Mesodermal cell (in vitro differentiated cells): ENCODE measurements at regions not wholly inside any gene's neighbourhood (a gene's known extent, or its start where the extent isn't known, plus 50 kb on each side); places are given as distances from the start of the nearest gene placed in this dataset.

Experiments
- H3K27ac ChIP-seq: 2 replicates; pipeline ENCODE4 v1.7.0; 2013; ENCODE audit warnings: mild to moderate bottlenecking, low read depth, low read length, moderate library complexity; ENCODE audit not compliant: severe bottlenecking
- H3K36me3 ChIP-seq: 2 replicates; pipeline ENCODE4 v1.7.1; 2013; ENCODE audit warnings: mild to moderate bottlenecking, low read length, moderate library complexity; ENCODE audit not compliant: control insufficient read depth, insufficient read depth
- H3K4me1 ChIP-seq: one replicate; pipeline ENCODE4 v1.7.1; 2013; ENCODE audit warnings: mild to moderate bottlenecking, low read length; ENCODE audit not compliant: insufficient read depth, control insufficient read depth, poor library complexity, severe bottlenecking
- H3K4me3 ChIP-seq: 2 replicates; pipeline ENCODE4 v1.7.0; 2013; ENCODE audit warnings: low read length, control low read depth, mild to moderate bottlenecking; ENCODE audit not compliant: insufficient read depth, poor library complexity, severe bottlenecking; ENCODE audit errors: extremely low read depth
- H3K9me3 ChIP-seq: 2 replicates; pipeline ENCODE4 v1.7.1; 2013; ENCODE audit warnings: mild to moderate bottlenecking, low read length, moderate library complexity; ENCODE audit not compliant: control insufficient read depth
- WGBS, 2 experiments: methylation state at CpG; one replicate each; pipeline ENCODE4 v1.1.5; 2013; ENCODE audit warnings: missing lambda C conversion rate in 2 of 2; ENCODE audit not compliant: insufficient coverage in 2 of 2; 5-methylcytosine and 5-hydroxymethylcytosine counted together

- Histone ChIP-seq H3K27ac (no peak overlapping the region), H3K36me3 (no peaks in the 10 kb centered on the region), H3K4me1 (no peaks in the 10 kb centered on the region), H3K9me3 (no peaks in the 10 kb centered on the region), H3K4me3 (no peak overlapping the region)
- 85 to 98% methylated on average over 6 to 7 of the region's 7 CpGs for WGBS, 2 experiments
Observed at GRCh38 chr5:56545016-56545415, 270.3 kb upstream of the MAP3K1 start.

DNA sequence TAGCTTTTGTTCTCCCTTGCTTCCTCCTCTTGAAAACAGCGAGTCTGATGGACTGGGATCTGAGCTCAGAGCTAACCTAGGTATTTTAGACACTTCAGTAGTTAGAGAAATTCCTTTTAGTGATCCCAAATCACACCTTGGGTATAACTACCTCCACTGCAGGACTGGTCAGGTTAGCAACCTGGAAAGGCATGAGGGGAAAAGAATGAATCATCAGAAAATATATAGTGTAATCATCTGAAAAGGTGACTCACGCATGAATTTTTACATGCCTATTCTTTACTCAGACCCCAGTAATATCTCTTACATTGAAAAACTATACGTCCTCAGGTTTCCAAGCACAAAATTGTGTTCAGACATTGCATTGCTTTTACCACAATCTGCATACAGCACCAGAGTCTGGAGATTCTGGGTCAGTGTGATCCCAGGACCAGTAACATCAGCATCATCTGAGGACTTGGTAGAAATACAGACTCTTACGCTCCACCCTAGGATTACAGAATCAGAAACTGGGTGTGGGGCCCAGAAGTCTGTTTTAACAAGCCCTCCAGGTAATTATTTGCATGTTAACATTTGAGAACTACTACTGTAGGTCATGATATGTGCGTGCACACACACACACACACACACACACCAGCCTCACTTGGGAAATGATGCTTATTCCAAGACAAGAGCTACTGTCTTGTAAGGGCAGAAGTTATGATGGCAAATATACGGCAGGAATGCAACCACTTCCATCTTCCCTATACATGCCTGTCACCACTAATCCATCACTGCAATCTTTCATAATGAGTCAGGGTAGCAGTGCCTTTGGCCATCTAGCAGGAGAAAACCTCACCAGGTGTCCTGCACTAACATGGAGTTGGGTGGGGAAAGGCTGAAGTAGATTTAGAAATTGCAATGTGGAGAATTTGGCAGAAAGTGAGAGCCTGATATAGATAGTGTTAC is 271.6 kb upstream of the MAP3K1 start:
- H3K4me3 ChIP-seq, result no peak overlapping the region
- 86 to 100% methylated on average over 1 to 2 of the region's 6 CpGs for WGBS, 2 experiments
- H3K36me3 ChIP-seq, result no peaks in the 10 kb centered on the region
- H3K9me3 ChIP-seq, result no peaks in the 10 kb centered on the region
- no peak overlapping the region for H3K27ac ChIP-seq
- no peaks in the 10 kb centered on the region for H3K4me1 ChIP-seq

DNA sequence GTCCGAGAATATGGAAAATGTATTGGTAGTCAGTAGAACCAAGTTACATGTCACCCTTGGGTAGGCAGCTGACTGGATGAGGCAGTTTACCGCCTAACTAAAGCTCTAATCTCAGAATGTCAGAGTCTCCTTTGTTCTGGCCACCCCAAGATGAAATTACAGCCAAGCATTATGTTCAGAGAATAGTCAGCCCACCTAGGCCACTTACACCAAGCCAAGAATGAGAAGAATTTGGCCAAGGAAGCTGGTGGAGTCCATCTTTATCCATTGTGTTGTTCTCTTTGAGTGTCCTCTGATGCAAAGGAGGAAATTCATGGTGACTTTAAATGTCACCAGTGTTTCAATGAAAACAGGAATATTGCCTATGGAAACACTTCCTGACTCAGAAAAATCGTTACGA is 275.1 kb upstream of the MAP3K1 start:
- H3K36me3 ChIP-seq, result no peaks in the 10 kb centered on the region
- no peak overlapping the region for H3K27ac ChIP-seq
- 90 to 93% methylated on average over 3 to 4 of the region's 4 CpGs for WGBS, 2 experiments
- no peaks in the 10 kb centered on the region for H3K4me1 ChIP-seq
- H3K4me3 ChIP-seq, result no peak overlapping the region
- H3K9me3 ChIP-seq, result no peaks in the 10 kb centered on the region

- H3K4me1 ChIP-seq, result peaks cover 5% of the 10 kb centered on the region
- no peak overlapping the region for H3K4me3 ChIP-seq
- 88 to 91% methylated on average over 4 of the region's 6 CpGs for WGBS, 2 experiments
- H3K36me3 ChIP-seq, result no peaks in the 10 kb centered on the region
- no peak overlapping the region for H3K27ac ChIP-seq
- H3K9me3 ChIP-seq, result no peaks in the 10 kb centered on the region
Observed at GRCh38 chr5:56538580-56538979, 276.8 kb upstream of the MAP3K1 start.

DNA sequence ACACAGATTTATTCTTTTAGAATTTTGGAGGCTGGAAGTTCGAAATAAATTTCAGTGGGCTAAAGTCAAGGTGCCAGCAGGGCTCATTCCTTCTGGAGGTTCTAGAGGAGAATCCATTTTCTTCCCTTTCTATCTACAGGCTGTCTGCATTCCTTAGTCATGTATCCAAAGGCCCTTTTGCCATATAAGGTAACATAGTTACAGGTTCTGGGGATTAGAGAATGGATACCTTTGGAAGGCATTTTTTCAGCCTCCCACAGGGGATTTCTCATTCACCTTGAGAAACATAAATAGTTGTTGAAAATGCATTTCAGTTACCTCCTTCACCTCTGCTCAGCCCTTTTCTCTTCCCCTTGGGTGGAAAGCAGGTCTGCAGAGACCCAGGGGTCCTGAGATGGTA is 280.0 kb upstream of the MAP3K1 start:
- Histone ChIP-seq H3K9me3 (no peaks in the 10 kb centered on the region), H3K36me3 (no peaks in the 10 kb centered on the region), H3K4me1 (peaks cover 5% of the 10 kb centered on the region), H3K27ac (no peak overlapping the region), H3K4me3 (no peak overlapping the region)
- no CpG with 5 or more reads among the region's 1 CpG for WGBS, 2 experiments

DNA sequence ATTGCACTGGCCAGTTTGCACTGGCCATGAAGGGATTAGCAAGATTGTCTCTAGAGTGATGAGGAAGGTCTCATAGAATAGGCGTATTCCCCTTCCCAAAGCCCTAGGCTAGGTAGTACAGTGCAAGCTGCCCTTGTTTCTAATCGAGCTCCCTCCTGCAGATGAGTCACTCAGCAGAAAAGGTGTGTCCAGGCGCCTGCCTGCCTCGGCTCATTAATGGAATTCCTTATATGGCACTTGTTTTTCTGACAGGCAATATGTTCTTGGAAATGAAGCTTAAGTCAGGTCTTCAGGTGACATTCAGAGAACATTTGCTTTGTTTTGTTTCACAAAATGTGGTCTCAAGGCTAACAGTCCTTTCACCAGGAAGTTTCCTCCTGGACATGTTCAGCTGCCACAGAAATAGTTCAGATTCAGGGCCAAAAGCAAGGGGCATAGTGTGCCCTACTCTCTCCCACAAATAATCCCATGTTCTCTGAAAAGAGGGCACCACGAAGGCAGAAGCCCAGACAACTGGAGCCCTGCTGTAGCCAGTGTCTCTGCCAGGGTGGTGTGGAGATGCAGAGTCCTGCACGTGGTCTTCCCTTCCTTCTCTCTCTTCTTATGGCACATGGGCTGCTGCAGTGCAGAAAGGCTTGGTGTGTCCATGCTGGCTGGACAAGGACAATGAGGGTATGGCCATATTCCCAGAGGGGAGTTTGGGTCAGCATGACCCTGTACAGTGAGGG is 281.1 kb upstream of the MAP3K1 start:
- Histone ChIP-seq H3K27ac (no peak overlapping the region), H3K4me3 (no peak overlapping the region), H3K4me1 (peaks cover 5% of the 10 kb centered on the region), H3K9me3 (no peaks in the 10 kb centered on the region), H3K36me3 (no peaks in the 10 kb centered on the region)
- 85 to 93% methylated on average over 4 to 5 of the region's 6 CpGs for WGBS, 2 experiments

- H3K4me3 ChIP-seq, result no peak overlapping the region
- no peak overlapping the region for H3K27ac ChIP-seq
- peaks cover 5% of the 10 kb centered on the region for H3K4me1 ChIP-seq
- WGBS, 2 experiments, result 56 to 63% methylated on average over 3 of the region's 3 CpGs
- no peaks in the 10 kb centered on the region for H3K36me3 ChIP-seq
- no peaks in the 10 kb centered on the region for H3K9me3 ChIP-seq
Observed at GRCh38 chr5:56532466-56532865, 282.9 kb upstream of the MAP3K1 start.

GRCh38 chr5:56530626-56531138 is 284.7 kb upstream of the MAP3K1 start:
- peaks cover 5% of the 10 kb centered on the region for H3K4me1 ChIP-seq
- WGBS, 2 experiments, result 100% methylated on average over 1 of the region's 2 CpGs
- H3K36me3 ChIP-seq, result no peaks in the 10 kb centered on the region
- no peak overlapping the region for H3K4me3 ChIP-seq
- H3K27ac ChIP-seq, result no peak overlapping the region
- no peaks in the 10 kb centered on the region for H3K9me3 ChIP-seq

GRCh38 chr5:56529666-56530430 is 285.5 kb upstream of the MAP3K1 start:
- no peak overlapping the region for H3K4me3 ChIP-seq
- WGBS, 2 experiments, result 90 to 100% methylated on average over 11 to 13 of the region's 16 CpGs
- no peaks in the 10 kb centered on the region for H3K9me3 ChIP-seq

DNA sequence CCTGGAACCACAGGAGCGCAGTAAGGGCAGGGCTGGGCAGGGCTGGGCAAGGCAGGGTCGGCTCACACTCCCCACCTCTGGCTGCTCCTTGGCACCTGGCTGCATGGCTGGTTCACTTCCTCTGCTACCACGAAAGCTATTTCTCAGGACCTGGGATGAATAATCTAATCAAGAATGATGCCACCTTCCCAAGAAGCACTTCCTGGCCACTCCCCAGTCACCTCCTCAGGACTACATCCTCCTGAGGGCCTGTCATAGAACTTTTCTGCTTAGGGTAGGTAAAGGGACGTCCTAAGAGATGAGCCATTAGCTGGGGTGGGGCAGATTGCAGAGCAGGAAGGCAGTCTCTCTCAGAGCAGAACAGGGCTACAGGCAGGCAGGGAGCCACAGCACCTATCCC is 288.2 kb upstream of the MAP3K1 start:
- H3K4me1 ChIP-seq, result peaks cover 9% of the 10 kb centered on the region
- no peaks in the 10 kb centered on the region for H3K9me3 ChIP-seq
- no peak overlapping the region for H3K4me3 ChIP-seq
- H3K36me3 ChIP-seq, result no peaks in the 10 kb centered on the region
- H3K27ac ChIP-seq, result no peak overlapping the region
- WGBS, 2 experiments, result 87 to 93% methylated on average over 3 to 4 of the region's 4 CpGs

More at GRCh38 chr5:56529666-56530430, 285.5 kb upstream of the MAP3K1 start:
- H3K27ac ChIP-seq, result no peak overlapping the region
- peaks cover 5% of the 10 kb centered on the region for H3K4me1 ChIP-seq
- H3K36me3 ChIP-seq, result no peaks in the 10 kb centered on the region
